ENCODE measurements at regions not wholly inside any gene's neighbourhood (a gene's known extent, or its start where the extent isn't known, plus 50 kb on each side); places are given as distances from the start of the nearest gene placed in this dataset.
"Not testable (repeated sequence)": the region's sequence is repeated elsewhere in the genome, so short reads cannot be mapped to it uniquely, and the experiment has no call there.

DNA sequence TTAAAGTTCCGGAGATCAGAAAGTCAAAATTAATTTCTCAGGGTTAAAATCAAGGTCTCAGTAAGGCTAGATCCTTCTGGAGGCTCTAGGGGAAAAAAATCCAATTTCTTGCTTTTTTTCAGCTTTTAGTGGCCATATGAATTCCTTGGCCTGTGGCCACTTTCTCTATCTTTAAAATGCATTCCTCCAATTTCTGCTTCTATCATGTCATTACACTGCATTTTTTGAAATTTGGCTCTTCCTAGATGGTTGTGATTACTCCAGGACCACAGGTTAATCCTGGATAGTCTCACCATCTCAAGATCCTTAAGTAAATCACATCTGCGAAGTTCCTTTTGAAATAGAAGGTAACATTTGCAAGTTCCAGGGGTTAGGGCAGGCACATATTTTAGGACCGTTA lies 1294.9 kb upstream of the CITED2 start:
- no peak for DNase-seq (ENCODE audit: low spot score)

GRCh38 chr6:140663772-140664171 lies 1289.3 kb upstream of the CITED2 start:
- DNase-seq (ENCODE audit: low spot score) = no peak

DNA sequence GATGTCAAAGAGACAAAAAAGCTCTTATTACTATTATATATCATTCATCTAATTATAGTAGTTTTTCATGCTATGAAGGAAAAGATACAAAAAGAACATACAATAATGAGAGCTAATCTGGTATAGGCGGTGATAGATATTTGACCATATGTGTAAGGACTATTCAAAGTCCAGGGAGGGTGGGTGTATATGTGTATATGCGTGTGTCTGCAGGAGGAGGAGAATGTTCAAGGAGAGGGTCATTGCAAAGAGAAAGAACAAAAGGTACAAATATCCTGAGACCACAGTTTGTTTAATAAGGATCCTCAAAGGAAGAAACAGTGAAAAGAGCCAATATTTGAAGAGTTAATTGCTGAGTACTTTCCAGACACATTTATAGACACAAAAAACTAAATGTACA lies 1288.6 kb upstream of the CITED2 start:
- DNase-seq (ENCODE audit: low spot score) = no peak

- DNase-seq (ENCODE audit: low spot score) = no peak
Measured at GRCh38 chr6:140661691-140662090, 1287.2 kb upstream of the CITED2 start.

DNA sequence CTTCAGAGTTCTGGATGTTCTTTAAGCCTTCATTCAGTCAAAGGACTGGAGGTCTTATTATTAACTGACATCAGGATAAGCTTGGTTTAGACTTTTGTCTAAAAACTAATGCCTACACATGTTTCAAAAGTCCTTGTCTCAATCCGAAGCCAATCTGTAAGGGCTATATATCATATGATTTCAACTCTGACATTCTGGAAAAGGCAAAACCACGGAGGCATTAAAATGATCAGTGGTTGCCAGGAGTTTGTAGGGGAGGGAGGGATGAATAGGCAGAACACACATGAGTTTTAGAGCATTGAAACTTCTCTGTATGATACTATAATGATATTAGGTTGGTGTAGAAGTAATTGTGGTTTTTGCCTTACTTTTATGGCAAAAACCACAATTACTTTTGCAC lies 1285.8 kb upstream of the CITED2 start:
- DNase-seq (ENCODE audit: low spot score) = no peak

GRCh38 chr6:140653972-140654371 lies 1279.5 kb upstream of the CITED2 start:
- no peak for DNase-seq (ENCODE audit: low spot score)

GRCh38 chr6:140653506-140653905 lies 1279.1 kb upstream of the CITED2 start:
- no peak for DNase-seq (ENCODE audit: low spot score)

GRCh38 chr6:140649502-140649901 lies 1275.1 kb upstream of the CITED2 start:
- not testable (repeated sequence) for DNase-seq (ENCODE audit: low spot score)

- DNase-seq (ENCODE audit: low spot score) = not testable (repeated sequence)
Measured at GRCh38 chr6:140647322-140647721, 1272.9 kb upstream of the CITED2 start.

DNA sequence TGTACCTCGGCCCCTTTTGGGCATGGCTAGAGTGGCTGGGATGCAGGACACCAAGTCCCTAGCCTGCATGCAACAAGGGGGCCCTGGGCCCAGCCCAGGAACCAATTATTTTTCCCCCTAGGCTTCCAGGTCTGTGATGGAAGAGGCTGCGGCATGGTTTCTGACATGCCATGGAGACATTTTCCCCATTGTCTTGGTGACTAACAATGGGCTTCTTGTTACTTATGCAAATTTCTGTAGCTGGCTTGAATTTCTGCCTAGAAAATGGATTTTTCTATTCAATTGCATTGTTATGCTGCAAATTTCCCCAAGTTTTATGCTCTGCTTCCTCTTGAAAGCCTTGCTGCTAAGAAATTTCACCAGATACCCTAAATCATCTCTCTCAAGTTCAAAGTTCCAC lies 1269.6 kb upstream of the CITED2 start:
- DNase-seq (ENCODE audit: low spot score) = no peak

DNA sequence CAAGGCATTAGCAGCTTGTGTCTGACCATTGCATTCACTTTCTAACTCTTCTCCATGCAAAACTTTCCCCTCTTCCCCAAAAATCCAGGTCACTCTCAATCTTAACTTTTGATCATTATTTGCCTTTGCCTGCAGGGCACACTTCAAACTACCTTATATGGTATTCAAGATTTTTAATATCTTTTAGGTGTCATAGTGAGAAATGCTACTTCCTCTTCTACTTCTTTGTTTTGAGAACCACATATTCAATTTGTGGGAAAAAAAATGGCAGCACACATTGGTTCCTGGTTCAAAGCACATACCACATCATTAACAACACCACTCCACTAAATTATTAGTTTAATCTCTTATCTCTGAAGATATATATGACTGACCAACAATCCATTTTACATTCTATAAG lies 1267.0 kb upstream of the CITED2 start:
- no peak for DNase-seq (ENCODE audit: low spot score)

DNA sequence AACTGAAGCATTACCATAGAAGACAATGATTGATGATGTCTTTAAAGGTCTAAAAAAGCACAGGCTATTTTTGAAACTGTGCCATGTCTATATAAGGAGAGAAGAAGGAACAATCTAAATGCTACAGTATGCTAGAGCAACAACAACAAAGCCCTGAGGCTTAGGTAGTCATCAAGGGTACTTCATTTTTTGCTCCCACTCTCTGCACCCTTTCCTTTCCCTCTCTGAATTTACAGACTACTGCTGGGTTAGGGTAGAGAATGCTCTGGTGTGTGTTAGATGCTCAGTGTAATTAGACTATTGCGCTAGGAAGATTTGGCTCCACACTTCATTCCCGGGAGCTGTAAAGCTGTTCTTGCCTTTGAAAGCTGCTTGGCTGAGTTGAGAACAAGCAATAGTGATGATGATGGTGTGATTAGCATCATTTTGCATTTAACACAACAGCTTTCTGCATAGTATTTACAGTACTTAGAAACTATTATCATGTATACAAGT lies 1262.5 kb upstream of the CITED2 start:
- no peak for DNase-seq (ENCODE audit: low spot score)

DNA sequence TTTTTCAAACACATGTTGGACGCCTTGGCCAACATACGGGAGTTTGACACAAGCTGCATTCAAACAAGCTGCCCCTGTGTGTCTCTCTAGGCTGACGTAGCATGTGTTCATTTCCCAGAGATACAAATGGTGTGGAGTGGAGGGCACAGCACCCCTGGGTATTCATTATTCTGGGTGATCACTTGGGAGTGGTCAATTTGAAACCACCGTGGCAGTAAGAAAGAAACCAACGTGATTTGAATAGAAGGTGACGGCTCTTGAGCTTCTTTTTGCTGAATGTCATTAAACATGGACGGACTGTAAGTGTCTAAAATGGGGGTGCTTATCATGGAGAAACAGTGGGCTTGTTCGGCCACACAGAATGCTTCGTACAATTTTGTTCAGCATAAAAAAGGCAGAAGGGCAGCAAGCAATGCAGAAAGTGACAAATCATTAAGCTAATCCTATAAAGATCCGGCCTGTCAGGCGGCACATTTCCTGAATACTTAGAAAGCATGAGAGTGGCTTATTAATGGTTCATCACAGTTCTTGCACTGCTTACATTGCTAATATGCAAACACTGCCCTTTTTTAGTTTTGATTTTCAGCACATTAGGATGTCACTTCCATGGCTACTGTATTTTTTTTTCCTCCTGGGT lies 1261.9 kb upstream of the CITED2 start:
- DNase-seq (ENCODE audit: low spot score) = no peak

- DNase-seq (ENCODE audit: low spot score) = no peak
Measured at GRCh38 chr6:140627002-140627401, 1252.6 kb upstream of the CITED2 start.

DNA sequence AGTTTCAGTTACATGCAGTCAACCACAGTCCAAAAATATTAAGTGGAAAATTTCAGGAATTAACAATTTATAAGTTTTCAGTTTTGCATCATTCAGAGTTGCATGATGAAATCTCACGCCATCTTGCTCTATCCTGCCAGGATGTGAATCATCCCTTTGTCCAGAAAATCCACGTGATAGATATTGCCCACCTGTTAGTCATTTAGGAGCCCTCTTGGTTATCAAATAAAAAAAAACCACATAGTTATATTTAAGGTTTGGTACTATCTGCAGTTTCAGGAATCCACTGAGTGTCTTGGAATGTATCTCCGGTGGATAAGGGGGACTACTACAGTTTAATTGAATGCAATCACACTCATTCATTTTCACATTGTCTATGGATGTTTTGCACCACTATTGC lies 1249.0 kb upstream of the CITED2 start:
- DNase-seq (ENCODE audit: low spot score) = peak; percentile 11

- DNase-seq (ENCODE audit: low spot score) = no peak
Measured at GRCh38 chr6:140620496-140620895, 1246.0 kb upstream of the CITED2 start.

DNA sequence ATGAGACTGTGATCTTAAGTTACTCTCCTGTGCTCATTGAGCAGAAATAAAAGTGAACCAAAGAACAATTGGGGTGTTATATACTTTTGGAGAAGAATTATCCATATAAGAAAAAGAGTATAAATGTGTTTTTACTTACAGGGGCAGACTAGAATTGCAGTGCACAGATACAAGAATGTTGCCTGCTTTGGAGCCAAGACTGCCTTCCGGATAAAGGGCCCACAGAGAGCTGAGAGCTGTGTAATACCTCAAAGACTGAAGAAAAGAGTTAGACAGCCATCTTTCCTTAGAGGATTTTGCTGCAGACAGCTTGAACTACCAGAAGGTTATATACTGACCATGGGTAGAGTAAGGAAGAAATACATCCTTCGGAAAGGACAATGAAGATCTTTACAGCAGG lies 1235.5 kb upstream of the CITED2 start:
- DNase-seq (ENCODE audit: low spot score) = no peak

GRCh38 chr6:140609321-140609720 lies 1234.9 kb upstream of the CITED2 start:
- no peak for DNase-seq (ENCODE audit: low spot score)

GRCh38 chr6:140604786-140605185 lies 1230.3 kb upstream of the CITED2 start:
- no peak for DNase-seq (ENCODE audit: low spot score)

- DNase-seq (ENCODE audit: low spot score) = no peak
Measured at GRCh38 chr6:140602431-140603248, 1228.2 kb upstream of the CITED2 start.

GRCh38 chr6:140601021-140601808 lies 1226.8 kb upstream of the CITED2 start:
- DNase-seq (ENCODE audit: low spot score) = no peak

GRCh38 chr6:140599916-140600315 lies 1225.5 kb upstream of the CITED2 start:
- DNase-seq (ENCODE audit: low spot score) = no peak

GRCh38 chr6:140597181-140597580 lies 1222.7 kb upstream of the CITED2 start:
- no peak for DNase-seq (ENCODE audit: low spot score)
